Fibroblast of the conjunctiva (primary cell): ENCODE measurements at regions not wholly inside any gene's neighbourhood (a gene's known extent, or its start where the extent isn't known, plus 50 kb on each side); places are given as distances from the start of the nearest gene placed in this dataset.

Experiments
- DNase-seq: peaks from one replicate; pipeline ENCODE4 v3.0.0-alpha.2; 2010; ENCODE audit warnings: low read depth

GRCh38 chr10:78759456-78760120 is 309.2 kb upstream of the ZMIZ1 start:
- no peak for DNase-seq

- DNase-seq = no peak
Observed at GRCh38 chr10:78760463-78761310, 308.1 kb upstream of the ZMIZ1 start.

- no peak for DNase-seq
Observed at GRCh38 chr10:78761311-78761781, 307.4 kb upstream of the ZMIZ1 start.

- no peak for DNase-seq
Observed at GRCh38 chr10:78762086-78762630, 306.6 kb upstream of the ZMIZ1 start.

GRCh38 chr10:78763234-78763633 is 305.5 kb upstream of the ZMIZ1 start:
- no peak for DNase-seq

- no peak for DNase-seq
Observed at GRCh38 chr10:78763651-78764395, 304.9 kb upstream of the ZMIZ1 start.

GRCh38 chr10:78764436-78764835 is 304.3 kb upstream of the ZMIZ1 start:
- DNase-seq = no peak

- no peak for DNase-seq
Observed at GRCh38 chr10:78764846-78765430, 303.8 kb upstream of the ZMIZ1 start.

- DNase-seq = no peak
Observed at GRCh38 chr10:78765726-78766335, 302.9 kb upstream of the ZMIZ1 start.

GRCh38 chr10:78766603-78767002 is 302.2 kb upstream of the ZMIZ1 start:
- DNase-seq = no peak

- DNase-seq = no peak
Observed at GRCh38 chr10:78768041-78768835, 300.5 kb upstream of the ZMIZ1 start.

GRCh38 chr10:78768876-78769275 is 299.9 kb upstream of the ZMIZ1 start:
- no peak for DNase-seq

- DNase-seq = no peak
Observed at GRCh38 chr10:78769526-78769925, 299.2 kb upstream of the ZMIZ1 start.

GRCh38 chr10:78770167-78771090 is 298.3 kb upstream of the ZMIZ1 start:
- no peak for DNase-seq

- no peak for DNase-seq
Observed at GRCh38 chr10:78771260-78771659, 297.5 kb upstream of the ZMIZ1 start.

- DNase-seq = no peak
Observed at GRCh38 chr10:78771808-78772455, 296.8 kb upstream of the ZMIZ1 start.

GRCh38 chr10:78772486-78772885 is 296.3 kb upstream of the ZMIZ1 start:
- no peak for DNase-seq

- DNase-seq = no peak
Observed at GRCh38 chr10:78772986-78773530, 295.7 kb upstream of the ZMIZ1 start.

- DNase-seq = no peak
Observed at GRCh38 chr10:78774614-78774998, 294.2 kb upstream of the ZMIZ1 start.
